GM19238 (cell line): ENCODE measurements at regions not wholly inside any gene's neighbourhood (a gene's known extent, or its start where the extent isn't known, plus 50 kb on each side); places are given as distances from the start of the nearest gene placed in this dataset.
"Not testable (repeated sequence)": the region's sequence is repeated elsewhere in the genome, so short reads cannot be mapped to it uniquely, and the experiment has no call there.

Source experiments
- DNase-seq: peaks from one replicate; pipeline ENCODE4 v3.0.0; 2011; ENCODE audit warnings: low spot score; ENCODE audit not compliant: insufficient read length

- DNase-seq = no peak
These were observed 128.1 kb upstream of the PTPRZ1 start for GRCh38 chr7:121744877-121745276.

- no peak for DNase-seq
These were observed 128.6 kb upstream of the PTPRZ1 start for GRCh38 chr7:121744319-121744718.

GRCh38 chr7:121741896-121742295 lies 131.1 kb upstream of the PTPRZ1 start:
- DNase-seq = no peak

- DNase-seq = no peak
These were observed 133.5 kb upstream of the PTPRZ1 start for GRCh38 chr7:121739465-121739864.

GRCh38 chr7:121730869-121731268 lies 142.1 kb upstream of the PTPRZ1 start:
- DNase-seq = no peak

GRCh38 chr7:121714559-121715303 lies 158.2 kb upstream of the PTPRZ1 start:
- no peak for DNase-seq

- DNase-seq = not testable (repeated sequence)
These were observed 160.0 kb upstream of the PTPRZ1 start for GRCh38 chr7:121712961-121713360.

- DNase-seq = no peak
These were observed 175.1 kb upstream of the PTPRZ1 start for GRCh38 chr7:121697731-121698316.

- no peak for DNase-seq
These were observed 176.0 kb upstream of the PTPRZ1 start for GRCh38 chr7:121696954-121697353.

GRCh38 chr7:121689749-121690148 lies 183.2 kb upstream of the PTPRZ1 start:
- DNase-seq = no peak

- DNase-seq = no peak
These were observed 191.3 kb upstream of the PTPRZ1 start for GRCh38 chr7:121681700-121682099.

- no peak for DNase-seq
These were observed 196.8 kb upstream of the PTPRZ1 start for GRCh38 chr7:121676168-121676567.

GRCh38 chr7:121674455-121674854 lies 198.5 kb upstream of the PTPRZ1 start:
- not testable (repeated sequence) for DNase-seq

- DNase-seq = no peak
These were observed 203.8 kb upstream of the PTPRZ1 start for GRCh38 chr7:121669144-121669543.

GRCh38 chr7:121666306-121666705 lies 206.7 kb upstream of the PTPRZ1 start:
- DNase-seq = no peak

GRCh38 chr7:121643320-121643719 lies 229.6 kb upstream of the PTPRZ1 start:
- no peak for DNase-seq

- no peak for DNase-seq
These were observed 233.3 kb upstream of the PTPRZ1 start for GRCh38 chr7:121639705-121640104.

- no peak for DNase-seq
These were observed 234.7 kb upstream of the PTPRZ1 start for GRCh38 chr7:121638286-121638685.

GRCh38 chr7:121634356-121634755 lies 238.2 kb upstream of the FAM3C start:
- no peak for DNase-seq

- no peak for DNase-seq
These were observed 237.1 kb upstream of the FAM3C start for GRCh38 chr7:121633186-121633585.

- DNase-seq = no peak
These were observed 228.8 kb upstream of the FAM3C start for GRCh38 chr7:121624958-121625357.

- DNase-seq = no peak
These were observed 227.2 kb upstream of the FAM3C start for GRCh38 chr7:121623130-121623872.
